ENCODE measurements at regions not wholly inside any gene's neighbourhood (a gene's known extent, or its start where the extent isn't known, plus 50 kb on each side); places are given as distances from the start of the nearest gene placed in this dataset.

DNA sequence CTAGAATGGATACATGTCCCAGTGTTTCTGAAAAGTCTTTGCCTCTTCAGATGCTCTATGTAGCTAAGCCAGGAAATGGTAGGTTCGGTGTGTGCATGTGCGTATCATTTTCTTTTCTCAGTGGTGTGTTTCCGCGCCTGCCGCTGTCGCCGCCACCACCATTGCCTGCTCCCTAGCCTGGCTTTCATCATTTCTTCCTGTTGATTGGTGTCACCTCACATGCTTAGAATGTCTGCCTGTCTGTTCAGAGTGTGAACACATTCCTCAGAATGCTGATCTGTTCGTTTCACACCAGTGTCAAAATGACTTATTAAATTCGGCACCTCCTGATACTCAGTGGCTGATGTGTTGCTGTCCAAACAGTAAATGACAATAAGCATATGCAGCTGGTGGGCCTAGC is 255.2 kb upstream of the SPRED2 start:
- 88 to 89% methylated on average over 9 of the region's 9 CpGs for WGBS, 2 donors
- TF ChIP-seq POLR2A (IDR thresholded peaks at IDR 0.05), result no peak
- TF ChIP-seq, protein P1, sequence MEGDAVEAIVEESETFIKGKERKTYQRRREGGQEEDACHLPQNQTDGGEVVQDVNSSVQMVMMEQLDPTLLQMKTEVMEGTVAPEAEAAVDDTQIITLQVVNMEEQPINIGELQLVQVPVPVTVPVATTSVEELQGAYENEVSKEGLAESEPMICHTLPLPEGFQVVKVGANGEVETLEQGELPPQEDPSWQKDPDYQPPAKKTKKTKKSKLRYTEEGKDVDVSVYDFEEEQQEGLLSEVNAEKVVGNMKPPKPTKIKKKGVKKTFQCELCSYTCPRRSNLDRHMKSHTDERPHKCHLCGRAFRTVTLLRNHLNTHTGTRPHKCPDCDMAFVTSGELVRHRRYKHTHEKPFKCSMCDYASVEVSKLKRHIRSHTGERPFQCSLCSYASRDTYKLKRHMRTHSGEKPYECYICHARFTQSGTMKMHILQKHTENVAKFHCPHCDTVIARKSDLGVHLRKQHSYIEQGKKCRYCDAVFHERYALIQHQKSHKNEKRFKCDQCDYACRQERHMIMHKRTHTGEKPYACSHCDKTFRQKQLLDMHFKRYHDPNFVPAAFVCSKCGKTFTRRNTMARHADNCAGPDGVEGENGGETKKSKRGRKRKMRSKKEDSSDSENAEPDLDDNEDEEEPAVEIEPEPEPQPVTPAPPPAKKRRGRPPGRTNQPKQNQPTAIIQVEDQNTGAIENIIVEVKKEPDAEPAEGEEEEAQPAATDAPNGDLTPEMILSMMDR (IDR thresholded peaks at IDR 0.05), result no peak
- intact Hi-C loops (cut with DNase I; ENCODE audit: low total_unique reads), result no loop called here
- no peak overlapping the region for H3K4me3 ChIP-seq (ENCODE audit: low read depth, poor library complexity, severe bottlenecking)
- no peak for DNase-seq (ENCODE audit: low spot score in 2 of 2)

DNA sequence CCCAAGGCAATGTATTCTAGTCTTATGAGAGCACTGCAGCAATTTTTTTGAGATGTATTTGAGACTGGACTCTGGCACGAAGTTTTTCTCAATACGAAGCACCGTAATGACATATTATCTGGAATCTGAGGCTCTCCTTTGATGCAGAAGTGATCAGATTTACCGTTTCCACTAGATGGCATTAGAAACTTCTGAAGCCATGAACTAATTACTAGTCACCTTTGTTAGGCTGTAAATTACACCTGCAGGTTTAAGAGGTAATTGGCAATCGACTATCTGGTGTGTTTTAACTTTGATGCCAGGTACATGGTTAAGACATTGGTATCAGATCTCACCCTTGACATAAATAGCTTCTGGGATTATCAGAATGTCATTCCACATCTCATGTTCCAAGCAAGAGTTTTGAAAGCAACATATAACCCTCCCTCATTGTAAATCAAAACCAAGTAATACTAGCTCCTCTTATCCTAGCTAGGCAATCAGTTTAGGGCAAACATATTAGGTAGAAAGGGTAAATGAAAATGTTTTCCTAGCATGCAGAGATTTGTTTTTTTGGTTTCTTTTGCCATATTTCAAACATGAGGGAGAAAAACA is 254.6 kb upstream of the SPRED2 start:
- no peak overlapping the region for H3K4me3 ChIP-seq (ENCODE audit: low read depth, poor library complexity, severe bottlenecking)
- intact Hi-C loops (cut with DNase I; ENCODE audit: low total_unique reads), result no loop called here
- WGBS, 2 donors, result 28 to 37% methylated on average over 5 of the region's 5 CpGs
- no peak for DNase-seq (ENCODE audit: low spot score in 2 of 2)
- TF ChIP-seq, protein P1 (IDR thresholded peaks at IDR 0.05), result no peak
- no peak for TF ChIP-seq POLR2A (IDR thresholded peaks at IDR 0.05)

DNA sequence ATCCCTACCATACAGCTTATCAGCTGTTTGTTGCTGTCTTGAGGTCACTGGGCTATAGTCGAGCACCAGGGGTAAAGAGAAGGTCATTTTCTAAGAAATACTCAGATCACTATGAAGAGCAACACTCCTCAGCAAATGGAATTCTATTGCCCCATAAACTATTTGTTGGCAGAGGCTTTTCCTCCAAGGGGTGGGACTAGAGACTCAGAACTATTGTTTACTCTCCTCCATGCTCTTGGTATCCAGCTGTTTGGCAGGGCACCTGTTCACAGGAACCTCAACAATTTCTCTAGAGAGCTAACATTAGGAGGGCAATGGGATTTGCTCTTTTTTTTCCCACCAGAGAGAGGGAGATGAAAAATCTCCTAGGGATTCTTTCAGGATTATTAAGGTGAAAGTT is 249.1 kb upstream of the SPRED2 start:
- TF ChIP-seq, protein P1 (IDR thresholded peaks at IDR 0.05), result no peak
- TF ChIP-seq POLR2A (IDR thresholded peaks at IDR 0.05), result no peak
- H3K4me3 ChIP-seq (ENCODE audit: low read depth, poor library complexity, severe bottlenecking), result no peak overlapping the region
- 81 to 84% methylated on average over 1 of the region's 1 CpG for WGBS, 2 donors
- intact Hi-C loops (cut with DNase I; ENCODE audit: low total_unique reads), result no loop called here
- no peak for DNase-seq (ENCODE audit: low spot score in 2 of 2)

DNA sequence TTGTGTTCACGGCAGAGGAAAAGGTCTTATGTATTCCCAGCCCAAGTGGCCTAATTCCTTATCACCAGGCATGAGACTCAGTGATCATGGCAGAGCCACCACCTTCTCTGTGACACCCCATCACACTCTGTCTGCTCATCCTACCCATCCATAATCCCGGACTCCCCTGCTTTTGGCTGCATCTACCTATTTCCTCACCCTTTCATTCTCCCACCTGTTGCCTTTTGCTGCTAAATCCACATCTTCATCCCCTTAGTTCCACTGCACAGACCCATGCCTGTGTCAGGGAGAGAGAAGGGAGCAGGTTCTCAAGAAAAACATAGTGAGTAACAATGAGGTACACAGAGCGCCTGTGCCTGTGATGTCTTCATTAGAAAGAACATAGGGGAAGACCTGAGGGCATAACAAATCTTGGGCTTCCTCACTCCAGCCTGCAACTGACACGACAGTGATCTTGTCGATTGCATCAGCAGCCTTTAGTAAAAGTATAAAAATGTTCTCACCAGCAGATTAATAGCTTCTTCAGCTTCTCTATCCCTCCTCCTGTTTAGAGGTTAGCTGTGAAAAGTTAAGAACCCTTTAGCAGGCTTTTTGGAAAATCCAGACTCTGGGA is 246.5 kb upstream of the SPRED2 start:
- WGBS, 2 donors, result 56 to 67% methylated on average over 5 of the region's 5 CpGs
- TF ChIP-seq, protein P1 (IDR thresholded peaks at IDR 0.05), result no peak
- no peak for TF ChIP-seq POLR2A (IDR thresholded peaks at IDR 0.05)
- DNase-seq (ENCODE audit: low spot score in 2 of 2), result no peak
- no peak overlapping the region for H3K4me3 ChIP-seq (ENCODE audit: low read depth, poor library complexity, severe bottlenecking)
- intact Hi-C loops (cut with DNase I; ENCODE audit: low total_unique reads), result no loop called here

DNA sequence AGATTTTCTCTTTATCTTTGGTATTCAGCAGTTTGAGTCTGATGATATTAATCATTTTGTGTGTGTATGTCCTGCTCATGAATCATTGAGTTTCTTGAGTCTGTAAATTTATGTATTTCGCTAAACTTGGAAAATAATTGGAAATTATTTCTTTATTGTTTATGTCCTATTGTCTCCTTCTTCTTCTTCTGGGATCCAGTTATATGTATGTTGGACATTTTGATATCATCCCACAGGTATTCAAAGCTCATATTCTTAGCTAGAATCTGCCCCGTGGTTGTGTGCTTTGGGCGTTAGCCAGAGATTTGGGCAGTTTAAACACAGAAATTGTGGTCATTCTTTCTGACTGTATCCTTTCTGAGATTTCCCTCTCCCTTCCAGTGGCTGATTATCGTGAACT is 243.0 kb upstream of the SPRED2 start:
- WGBS, 2 donors, result 93 to 96% methylated on average over 4 of the region's 4 CpGs
- DNase-seq (ENCODE audit: low spot score in 2 of 2), result no peak
- no peak overlapping the region for H3K4me3 ChIP-seq (ENCODE audit: low read depth, poor library complexity, severe bottlenecking)
- TF ChIP-seq, protein P1 (IDR thresholded peaks at IDR 0.05), result no peak
- no peak for TF ChIP-seq POLR2A (IDR thresholded peaks at IDR 0.05)
- intact Hi-C loops (cut with DNase I; ENCODE audit: low total_unique reads), result no loop called here
